DMS153 (cell line): ENCODE measurements at regions not wholly inside any gene's neighbourhood (a gene's known extent, or its start where the extent isn't known, plus 50 kb on each side); places are given as distances from the start of the nearest gene placed in this dataset.
A peak's percentile ranks its signal among the peaks of the same experiment; 100 is the strongest.

Experiments used
- DNase-seq: peaks from one replicate; lab custom pipeline; 2025; lab: John Stamatoyannopoulos, UW

DNA sequence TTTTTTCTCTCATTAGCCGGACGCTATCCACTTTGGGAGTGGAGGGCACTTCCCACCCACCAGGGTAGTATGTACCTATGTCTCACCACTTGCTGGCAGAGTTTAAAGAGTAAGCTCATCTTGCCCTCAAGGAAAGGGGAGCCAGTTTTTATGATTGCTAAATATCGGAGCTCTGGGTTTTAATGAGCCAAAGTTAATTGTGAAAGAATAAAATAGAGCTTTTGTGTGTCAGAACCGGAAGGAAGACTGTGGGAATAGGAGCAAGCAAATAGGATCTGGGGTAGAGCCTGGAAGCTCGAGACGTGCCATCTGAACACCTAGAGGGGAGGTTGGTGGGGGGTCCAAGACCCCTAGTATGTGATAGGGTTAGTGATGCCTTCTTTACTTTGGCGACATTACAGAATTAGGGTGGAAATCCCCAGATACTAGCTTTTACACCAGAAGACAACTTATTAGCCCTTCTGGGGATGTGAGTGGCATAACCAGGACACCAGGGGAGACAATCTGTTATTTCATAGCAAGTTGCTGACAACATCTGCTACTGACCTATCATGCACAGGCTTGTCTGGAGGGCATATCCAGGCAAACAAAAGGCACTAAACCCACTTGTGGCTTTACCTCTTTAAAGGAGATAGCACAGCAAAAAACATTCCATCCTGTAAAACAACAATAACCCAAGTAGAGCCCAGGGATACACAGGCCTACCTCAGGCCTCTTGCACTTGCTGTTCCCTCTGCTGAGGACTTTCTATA lies 333.8 kb downstream of the ZNF621 start:
- no peak for DNase-seq

DNA sequence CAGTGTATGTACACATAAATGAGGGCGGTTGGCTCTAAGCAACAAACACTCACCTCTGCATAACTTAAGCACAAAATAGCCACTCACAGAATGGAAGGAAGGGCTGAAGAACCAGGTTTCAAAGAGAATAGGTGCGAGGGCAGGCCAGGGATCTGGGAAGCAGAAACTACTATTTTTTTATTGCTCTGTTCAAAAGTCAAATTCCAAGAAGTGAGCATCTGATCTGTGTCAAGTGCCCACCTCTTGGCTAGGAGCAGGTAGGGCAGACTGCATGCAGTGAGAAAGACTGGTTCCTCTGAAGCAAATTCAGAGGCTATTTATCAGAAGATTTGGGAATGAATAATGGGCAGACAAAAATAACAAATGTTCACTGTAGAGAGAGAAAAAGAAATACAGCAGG lies 336.4 kb upstream of the CTNNB1 start:
- no peak for DNase-seq

DNA sequence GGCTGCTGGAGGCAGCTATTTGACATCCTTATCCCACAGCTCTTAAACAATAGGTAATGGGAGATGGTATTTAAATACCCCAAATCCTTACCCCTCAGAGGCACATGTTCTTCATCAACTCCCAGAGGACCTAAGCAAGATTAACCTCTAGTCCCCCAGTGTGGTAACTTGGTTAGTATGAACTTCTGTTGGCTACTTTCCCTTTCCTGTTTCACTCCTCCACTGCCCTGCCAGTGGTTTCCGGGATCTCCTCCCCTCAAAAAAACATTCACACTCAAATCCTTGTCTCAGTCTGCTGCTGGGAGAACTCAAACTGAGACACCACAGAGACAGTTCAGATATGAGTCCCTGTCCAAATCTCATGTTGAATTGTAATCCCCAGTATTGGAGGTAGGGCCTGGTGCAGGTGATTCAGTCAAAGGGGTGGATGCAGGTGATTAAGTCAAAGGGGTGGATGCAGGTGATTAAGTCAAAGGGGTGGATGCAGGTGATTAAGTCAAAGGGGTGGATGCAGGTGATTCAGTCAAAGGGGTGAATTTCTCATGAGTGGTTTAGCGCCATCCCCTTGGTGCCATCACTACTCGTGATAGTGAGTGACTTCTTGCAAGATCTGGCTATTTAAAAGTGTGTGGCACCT lies 335.0 kb upstream of the CTNNB1 start:
- no peak for DNase-seq

DNA sequence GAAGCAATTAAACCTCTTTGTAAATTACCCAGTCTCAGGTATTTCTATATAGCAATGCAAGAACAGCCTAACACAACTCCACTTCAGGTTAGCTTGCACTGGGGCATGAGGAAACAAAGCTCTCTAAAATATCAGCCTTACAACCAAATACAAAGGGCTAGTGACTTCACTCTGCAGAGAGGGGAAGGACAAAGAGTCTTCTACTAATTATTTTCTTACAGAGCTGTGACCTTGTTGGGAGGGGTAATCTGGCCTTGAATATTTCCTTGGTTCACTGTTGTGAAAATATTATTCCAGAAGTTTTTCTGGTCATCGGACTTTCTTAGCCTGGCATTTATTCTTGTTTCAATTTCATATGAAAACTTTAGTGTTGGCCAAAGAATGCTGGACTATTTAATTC lies 334.4 kb upstream of the CTNNB1 start:
- no peak for DNase-seq

DNA sequence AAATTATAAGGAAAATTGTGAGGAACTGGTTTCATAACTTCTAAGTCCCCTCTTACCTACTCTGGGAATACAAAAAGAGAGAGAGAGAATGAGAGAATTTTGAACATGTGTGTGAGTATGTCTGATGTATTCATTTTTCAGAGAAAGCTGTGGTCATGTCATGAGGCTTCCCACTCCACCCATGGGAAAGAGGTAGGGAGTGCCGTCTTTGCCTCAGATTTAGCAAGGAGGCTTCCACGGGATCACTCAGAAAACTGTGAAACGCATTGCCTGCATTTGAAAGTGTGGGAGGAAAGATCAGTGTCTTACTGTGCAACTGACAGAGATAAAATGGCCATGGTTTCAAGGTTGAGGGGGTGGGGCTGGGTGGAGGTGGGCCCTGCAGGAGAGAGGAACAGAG lies 331.5 kb upstream of the CTNNB1 start:
- DNase-seq, result no peak

DNA sequence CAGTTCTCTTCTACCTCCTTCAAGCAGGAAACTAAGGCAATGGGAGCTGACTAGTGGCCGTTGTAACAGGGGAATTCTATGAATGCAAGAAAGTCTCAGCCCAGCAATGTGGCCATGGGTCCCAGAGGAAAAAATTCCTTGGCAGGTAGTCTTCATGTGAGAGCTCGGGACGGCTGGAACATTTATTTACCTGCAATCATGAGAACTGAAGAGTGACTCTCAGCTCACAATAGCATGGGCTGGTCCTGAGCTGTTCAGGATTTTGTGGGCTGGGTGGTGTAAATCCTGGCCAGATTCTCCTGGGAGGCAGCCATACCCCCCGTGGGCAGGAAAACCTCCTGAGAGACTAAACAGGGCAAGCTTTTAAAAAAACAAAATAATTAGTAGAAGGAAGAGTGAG lies 330.3 kb upstream of the CTNNB1 start:
- DNase-seq, result no peak

DNA sequence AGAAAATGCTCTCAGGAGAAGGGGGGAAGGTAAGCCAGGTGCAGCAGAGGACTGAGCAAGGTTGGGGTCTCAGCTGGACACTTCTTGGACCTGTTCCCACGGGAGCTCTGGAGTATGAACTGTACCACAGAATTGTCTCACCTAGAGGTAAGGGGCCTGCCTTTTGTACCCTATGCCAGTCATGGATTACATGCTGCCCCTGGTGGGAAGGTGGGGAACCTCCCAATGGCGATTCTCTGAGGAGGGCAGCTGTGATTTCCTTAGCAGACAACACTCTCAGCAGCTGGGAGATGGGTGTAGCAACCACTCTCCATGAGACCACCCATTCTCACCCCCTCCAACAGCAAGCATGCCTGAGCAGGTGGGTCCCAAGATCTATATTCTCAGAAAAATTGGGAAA lies 329.4 kb upstream of the CTNNB1 start:
- no peak for DNase-seq

DNA sequence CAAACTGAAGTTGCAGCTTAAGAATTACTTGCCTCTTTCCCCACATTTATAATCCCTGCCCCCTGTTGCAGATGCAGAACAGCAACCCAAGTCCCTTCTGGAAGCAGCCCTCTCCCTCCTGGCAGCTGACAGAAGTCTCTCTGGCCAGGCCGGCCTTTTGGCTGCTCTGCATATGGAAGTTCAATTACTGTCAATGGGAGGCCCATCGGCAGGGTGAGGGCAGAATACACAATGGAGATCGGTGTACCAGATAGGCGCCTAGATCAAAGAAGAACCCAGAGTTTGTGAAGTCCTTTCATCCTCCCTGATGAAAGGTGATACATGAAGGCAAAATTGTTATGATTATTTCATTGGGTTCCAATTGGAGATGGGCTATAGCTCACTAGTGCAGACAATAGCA lies 327.9 kb upstream of the CTNNB1 start:
- DNase-seq, result no peak

DNA sequence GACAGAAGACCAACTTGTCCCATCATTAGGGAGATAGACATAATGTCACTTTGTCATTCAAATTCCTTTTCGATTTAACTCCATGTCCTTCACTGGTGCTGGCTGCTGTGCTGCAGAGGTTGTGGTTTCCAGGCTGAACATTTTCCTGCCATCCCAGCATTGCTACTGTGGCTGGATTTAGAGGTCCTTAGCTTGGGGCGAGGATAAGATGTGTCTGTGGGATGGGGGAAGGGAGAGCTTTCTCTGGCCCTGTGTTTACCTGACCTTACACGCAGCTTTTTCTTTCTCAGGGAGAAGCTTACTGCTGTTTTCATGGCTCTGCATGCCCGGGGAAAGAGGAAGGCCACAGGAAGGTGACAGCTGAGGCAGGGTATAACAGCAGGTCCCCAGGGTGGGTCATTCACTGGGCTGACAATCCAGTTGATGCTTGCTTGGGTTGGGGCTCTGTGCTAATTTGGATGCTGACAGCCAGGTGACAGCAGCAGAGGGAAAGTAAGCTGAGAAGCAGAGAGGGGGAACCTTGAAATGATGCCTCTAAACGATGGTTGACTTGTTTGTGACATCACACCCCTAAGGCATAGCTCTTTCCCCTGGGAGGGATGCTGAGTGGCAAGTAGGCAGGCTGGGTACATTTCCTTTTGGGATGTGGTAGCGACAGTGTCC lies 326.9 kb upstream of the CTNNB1 start:
- DNase-seq, result no peak

DNA sequence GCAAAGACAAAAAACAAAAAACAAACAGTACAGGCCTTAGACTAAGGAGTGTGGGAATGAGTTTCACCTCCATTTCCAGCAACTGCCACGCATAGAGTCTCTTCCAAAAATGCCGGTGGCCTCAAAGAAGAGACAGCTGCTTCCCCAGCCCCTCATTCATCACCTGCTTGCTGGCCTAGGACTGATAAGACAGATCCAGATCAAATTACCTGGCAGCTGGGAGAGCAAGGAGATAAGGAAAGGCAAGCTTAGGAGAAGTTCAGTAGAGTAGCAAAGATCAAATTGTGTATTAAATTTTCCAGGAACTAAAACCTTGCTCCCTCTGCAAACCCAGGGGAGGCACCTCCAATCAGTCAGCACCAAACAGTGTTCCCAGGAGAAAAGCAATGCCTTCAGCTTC lies 325.8 kb upstream of the CTNNB1 start:
- no peak for DNase-seq

DNA sequence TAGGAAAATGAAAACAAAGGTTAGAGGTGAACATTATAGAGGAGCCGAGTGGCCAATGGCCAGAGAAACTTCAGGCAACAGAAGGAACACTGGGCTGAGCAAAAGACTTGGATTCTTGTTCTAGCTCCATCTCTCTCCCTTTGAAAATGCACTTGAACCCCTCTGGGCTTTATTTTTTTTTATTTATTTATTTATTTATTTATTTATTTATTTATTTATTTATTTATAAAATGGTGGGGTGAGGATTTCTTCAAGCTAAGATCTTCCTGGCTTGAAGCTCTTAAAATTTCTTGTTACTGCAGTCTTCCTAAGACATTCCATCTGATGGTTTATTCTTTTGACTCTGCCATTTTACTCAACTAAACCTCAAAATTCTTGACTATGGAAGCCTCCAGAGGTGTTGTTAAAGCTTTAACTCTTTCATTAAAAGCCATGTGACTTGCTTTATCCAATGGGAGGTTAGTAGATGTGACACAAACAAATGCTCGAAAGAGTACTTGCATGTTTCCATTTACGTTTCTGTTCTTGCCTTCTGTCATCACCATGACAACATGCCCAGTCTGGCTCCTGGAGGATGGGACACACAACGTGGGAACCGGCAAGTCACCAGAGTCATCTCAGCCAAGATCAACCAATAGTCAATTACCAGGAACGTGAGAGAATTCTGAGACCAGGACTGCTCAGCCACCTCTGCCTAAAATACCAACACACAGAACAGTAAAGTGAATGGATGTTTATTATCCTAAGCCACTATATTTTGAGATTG lies 325.2 kb upstream of the CTNNB1 start:
- no peak for DNase-seq

DNA sequence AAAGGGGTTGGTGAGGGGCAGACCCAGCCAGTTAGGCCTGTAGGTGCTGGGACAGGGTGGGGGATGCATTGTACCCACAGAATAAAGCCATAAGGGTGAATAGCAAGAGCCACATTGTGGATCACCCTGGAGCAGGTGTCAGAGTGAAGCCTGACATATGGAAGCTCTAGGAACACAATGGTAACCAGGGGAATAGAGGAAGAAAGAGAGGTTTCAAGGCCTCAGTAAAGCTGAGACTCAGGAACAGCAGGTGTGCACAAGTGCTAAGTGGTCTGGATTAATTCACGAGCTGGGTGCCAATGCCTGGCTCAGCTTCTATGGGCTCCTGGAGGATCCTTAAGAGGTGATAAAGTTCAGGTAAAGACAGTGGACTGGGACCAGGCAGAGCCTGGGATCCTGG lies 323.7 kb upstream of the CTNNB1 start:
- peak; percentile 2 for DNase-seq

DNA sequence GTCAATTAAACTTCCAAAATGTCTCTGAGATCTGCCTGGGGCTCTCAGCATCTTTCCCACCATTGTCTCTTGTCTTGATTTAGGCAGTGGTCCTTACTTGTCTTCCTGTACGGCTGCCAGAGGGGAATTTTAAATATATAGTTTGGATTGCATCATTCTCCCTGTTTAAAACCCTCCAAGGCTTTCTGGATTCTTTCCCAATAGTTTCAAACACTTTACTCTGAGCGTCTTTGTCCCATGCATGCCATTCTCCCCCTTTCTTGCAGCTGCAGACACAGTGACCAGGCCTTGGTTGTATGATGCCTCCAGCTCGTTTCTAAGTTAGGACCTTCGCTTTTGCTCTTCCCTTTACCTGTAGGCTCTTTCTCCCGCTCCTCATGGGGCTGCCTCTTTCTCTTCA lies 323.3 kb upstream of the CTNNB1 start:
- DNase-seq, result no peak

DNA sequence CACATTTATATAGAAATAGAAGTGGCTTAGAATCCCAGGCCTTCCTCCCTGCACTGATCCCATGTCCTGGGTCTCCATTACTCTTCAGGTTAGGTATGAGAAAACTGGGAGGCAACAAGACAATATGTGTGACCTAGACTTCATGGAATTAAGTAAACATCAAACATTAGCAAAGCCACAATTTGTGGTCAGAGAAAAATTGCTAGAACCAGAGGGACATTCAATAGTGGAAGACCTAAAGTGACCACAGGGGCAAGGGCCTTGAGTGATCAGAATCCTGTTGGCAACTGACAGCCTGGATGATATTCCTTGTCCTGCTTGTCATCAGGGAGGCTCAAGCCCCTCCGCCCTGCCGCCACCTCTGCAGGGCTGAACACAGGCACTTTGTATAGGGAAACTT lies 322.8 kb upstream of the CTNNB1 start:
- no peak for DNase-seq

DNA sequence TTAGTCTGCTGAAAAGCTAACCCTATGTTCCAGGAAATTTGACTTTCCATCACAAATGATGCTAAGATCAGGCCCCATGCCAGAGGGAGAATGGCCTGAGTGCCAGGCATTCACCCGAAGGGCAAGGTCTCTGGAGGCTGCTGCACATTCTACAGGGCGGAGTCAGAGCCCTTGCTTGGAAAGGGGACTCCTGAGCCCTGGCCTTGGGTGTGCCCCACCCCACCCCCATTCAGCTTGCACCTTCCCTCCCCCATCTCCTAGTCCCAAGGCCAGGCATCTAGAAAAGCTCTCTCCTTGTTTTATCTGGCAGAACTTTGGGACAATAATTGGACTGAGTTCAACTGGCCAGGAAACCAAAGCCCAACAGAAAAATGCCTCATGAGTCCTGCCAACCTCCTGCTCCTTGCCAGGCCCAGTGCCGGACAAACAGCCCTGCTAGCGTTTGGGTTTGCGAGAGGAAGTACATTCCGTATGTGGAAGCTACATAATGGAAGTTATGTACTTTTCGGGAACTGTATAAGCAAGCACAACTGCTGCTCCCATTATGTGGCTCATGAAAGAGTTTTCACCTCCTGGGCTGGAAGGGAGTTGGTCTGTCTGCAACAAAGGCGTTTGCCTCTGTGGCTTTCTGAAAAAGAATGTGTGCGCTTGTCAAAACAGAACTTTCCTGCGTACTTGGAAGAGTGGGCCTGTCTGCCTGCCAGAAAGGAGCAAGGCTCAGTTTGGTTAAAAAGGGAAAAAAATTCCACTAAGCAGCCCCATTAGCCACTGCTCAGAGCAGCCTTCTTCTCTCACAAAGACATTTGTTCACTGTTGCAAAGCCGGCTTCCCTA lies 321.5 kb upstream of the CTNNB1 start:
- no peak for DNase-seq

DNA sequence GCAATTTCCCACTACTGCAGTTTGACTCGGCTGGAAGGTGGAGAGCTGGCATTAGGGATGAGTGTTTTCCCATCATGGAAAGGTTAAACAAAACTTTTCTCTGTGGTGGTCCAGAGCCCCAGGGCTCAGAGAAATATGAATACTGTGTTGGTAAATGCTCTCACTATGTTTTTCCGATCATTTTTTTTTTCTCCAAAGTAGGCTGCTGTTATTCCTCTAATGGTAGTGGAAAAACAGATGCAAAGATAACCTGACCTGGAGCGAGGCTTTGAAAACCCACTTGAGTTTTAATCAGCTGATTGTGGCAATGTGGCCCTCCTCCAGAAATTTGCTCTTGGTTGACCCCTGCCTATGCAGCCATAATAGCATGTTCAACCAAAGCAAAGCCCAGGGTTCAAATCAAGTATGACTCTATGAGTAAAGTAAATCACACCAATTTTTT lies 320.8 kb upstream of the CTNNB1 start:
- DNase-seq, result no peak

DNA sequence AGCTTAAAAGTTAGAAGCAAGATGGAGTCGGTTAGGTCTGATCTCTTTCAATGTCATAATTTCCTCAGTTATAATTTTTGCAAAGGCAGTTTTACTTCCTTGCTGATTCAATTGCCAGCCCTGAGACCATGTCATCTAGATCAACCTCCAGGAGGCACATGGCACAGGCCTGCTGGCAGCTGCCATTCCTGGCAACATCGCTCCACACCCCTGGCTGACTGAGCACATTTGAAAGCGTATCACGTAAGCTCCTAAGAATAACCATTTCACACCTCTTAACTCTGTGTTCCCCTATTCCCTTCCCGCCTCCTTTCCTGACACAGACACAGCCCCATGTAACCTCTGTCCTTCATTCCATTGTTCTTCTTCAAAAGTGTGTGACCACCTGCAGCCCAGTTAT lies 313.9 kb upstream of the CTNNB1 start:
- no peak for DNase-seq

DNA sequence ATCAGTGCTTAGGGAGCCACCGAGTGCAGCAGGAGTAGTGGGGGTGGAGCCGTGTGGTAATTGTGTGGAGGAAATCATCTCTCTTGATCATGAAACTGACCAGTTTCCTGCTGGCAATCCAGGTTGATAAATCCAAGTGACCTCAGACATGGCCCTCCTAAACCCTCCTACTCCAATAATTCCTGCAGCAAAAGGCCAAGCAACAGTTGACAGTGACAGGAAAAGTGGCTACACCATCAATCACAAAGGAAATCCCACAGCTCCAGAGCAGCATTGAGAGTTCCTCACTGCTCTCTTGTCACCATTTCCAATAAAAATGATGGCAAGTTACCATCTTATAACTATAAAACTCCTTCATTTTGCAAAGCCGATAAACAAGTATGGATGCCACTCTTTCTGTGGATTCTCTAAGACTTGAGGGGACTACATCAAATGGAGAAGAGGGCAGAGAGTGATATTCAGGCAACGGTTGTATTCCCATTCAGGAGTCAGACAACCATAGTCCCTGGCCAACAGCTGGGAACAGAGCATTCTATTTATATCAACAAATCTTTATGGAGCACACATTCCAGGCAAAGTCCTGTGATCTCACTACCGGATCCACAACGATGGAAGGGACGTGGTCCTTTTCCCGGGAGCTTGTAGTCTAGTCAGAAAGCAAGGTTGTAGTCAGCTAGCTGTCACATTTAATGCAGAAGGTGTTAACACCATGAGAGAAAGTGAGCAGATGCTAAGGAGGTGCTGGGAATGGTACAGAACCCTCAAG lies 312.5 kb upstream of the CTNNB1 start:
- no peak for DNase-seq

DNA sequence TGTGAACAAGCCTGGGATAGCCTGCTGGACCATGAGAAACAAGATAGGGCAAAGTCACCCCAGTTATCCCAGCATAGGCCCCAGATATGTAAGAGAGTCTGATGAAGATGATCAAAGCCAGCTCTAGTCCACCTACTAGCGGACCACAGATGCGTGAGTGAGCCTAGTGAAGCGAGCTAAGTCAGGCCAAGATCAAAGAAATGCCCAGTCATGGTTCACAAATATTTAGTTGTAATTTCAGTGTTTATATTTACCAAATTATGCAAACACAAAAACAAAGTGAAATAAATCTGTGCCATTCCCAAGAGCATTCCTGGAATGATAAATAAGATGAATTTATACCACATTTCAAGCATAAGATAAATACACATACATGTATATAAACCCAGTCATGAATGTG lies 308.1 kb upstream of the CTNNB1 start:
- DNase-seq, result no peak

DNA sequence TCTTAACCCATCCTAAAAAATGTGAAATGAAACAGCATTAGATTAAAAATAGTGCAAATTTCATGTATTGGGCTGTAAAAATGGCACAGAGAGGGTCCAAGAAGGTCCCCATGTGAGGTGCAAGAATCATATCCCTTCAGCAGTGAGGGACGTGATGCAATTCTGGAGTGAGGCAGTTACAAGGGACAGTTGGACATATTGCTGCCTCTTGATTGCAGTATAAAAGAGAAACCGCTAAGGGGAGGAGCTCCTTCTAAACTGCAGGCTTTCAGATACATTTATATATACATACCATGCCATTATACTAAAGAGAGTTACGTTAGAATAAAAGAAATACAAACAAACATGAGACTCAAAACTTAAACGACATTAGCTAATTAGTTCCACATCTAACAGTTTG lies 304.2 kb upstream of the CTNNB1 start:
- no peak for DNase-seq

DNA sequence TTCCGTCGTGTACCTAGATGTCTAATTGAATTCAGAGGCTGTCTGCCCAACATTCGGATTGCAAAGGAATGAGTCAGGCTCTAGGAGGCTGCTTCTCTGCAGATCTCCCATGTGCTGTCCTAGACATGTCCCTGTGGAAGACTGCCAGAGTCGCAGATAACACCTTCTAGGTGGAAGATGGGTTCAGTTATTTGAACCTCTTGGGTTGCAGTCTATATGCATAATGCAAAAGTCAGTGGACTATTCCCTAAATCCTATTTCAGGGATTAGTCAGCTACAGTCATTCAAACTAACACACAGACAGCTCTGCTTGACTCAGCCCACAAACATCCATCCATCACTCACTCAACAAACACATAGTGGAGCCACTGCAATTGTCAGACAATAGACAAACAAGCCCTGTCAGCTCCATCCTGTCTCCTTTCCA lies 300.0 kb upstream of the CTNNB1 start:
- DNase-seq, result no peak
